Neutrophil (primary cell): ENCODE measurements at regions not wholly inside any gene's neighbourhood (a gene's known extent, or its start where the extent isn't known, plus 50 kb on each side); places are given as distances from the start of the nearest gene placed in this dataset.

Source experiments
- H3K27ac ChIP-seq: fragments of 200-600 bp; sonication (generic); 2 replicates; pipeline ENCODE4 v1.5.1; 2016; ENCODE audit warnings: mild to moderate bottlenecking, moderate library complexity
- H3K27me3 ChIP-seq: fragments of 200-600 bp; sonication (generic); 2 replicates; pipeline ENCODE4 v1.6.0; 2016; ENCODE audit warnings: mild to moderate bottlenecking
- H3K36me3 ChIP-seq: fragments of 200-600 bp; sonication (generic); 2 replicates; pipeline ENCODE4 v1.5.1; 2017
- H3K4me1 ChIP-seq, 2 experiments: fragments of 200-600 bp in 1 of 2; sonication (generic) in 1 of 2; 1 replicate in 1 of 2; 2 replicates in 1 of 2; pipeline versions ENCODE4 v1.5.1 to v1.6.1; 2013 to 2016; ENCODE audit warnings: low read depth in 1 of 2, low read length in 1 of 2, mild to moderate bottlenecking in 1 of 2, moderate library complexity in 1 of 2; ENCODE audit not compliant: control insufficient read depth in 1 of 2, insufficient read depth in 1 of 2
- H3K4me3 ChIP-seq, 2 experiments: fragments of 200-600 bp in 1 of 2; sonication (generic) in 1 of 2; 1 replicate in 1 of 2; 2 replicates in 1 of 2; pipeline ENCODE4 v1.5.1; 2013 to 2016; ENCODE audit warnings: low read depth in 1 of 2, low read length in 1 of 2, mild to moderate bottlenecking in 1 of 2, moderate library complexity in 1 of 2
- H3K9me3 ChIP-seq: fragments of 200-600 bp; sonication (generic); 2 replicates; pipeline ENCODE4 v1.5.1; 2016
- CTCF ChIP-seq: fragments of 200-600 bp; sonication (generic); IDR thresholded peaks from 2 replicates; pipeline ENCODE4 v1.5.1; 2016; ENCODE audit warnings: antibody characterized with exemption

GRCh38 chr1:193427524-193427923 lies 241.1 kb upstream of the B3GALT2 start:
- Histone ChIP-seq H3K9me3 (no peaks in the 10 kb centered on the region), H3K27me3 (no peaks in the 10 kb centered on the region), H3K27ac (no peak overlapping the region), H3K4me1 (no peaks in the 10 kb centered on the region), H3K36me3 (no peaks in the 10 kb centered on the region), H3K4me3 (no peak overlapping the region)
- TF ChIP-seq CTCF: no peak

- Histone ChIP-seq H3K4me3 (no peak overlapping the region), H3K4me1 (no peaks in the 10 kb centered on the region), H3K36me3 (no peaks in the 10 kb centered on the region), H3K27me3 (no peaks in the 10 kb centered on the region), H3K27ac (no peak overlapping the region), H3K9me3 (no peaks in the 10 kb centered on the region)
- TF ChIP-seq CTCF: no peak
These were observed 239.6 kb upstream of the B3GALT2 start for GRCh38 chr1:193426061-193426460.

GRCh38 chr1:193421487-193421886 lies 235.1 kb upstream of the B3GALT2 start:
- no peak overlapping the region for H3K4me3 ChIP-seq
- H3K27ac ChIP-seq: no peak overlapping the region
- no peak for TF ChIP-seq CTCF
- H3K9me3 ChIP-seq: no peaks in the 10 kb centered on the region
- H3K36me3 ChIP-seq: no peaks in the 10 kb centered on the region
- no peaks in the 10 kb centered on the region for H3K27me3 ChIP-seq
- peaks cover 0 to 9% of the 10 kb centered on the region in 2 experiments for H3K4me1 ChIP-seq

GRCh38 chr1:193419295-193419694 lies 232.9 kb upstream of the B3GALT2 start:
- Histone ChIP-seq H3K27ac (no peak overlapping the region), H3K4me1 (peaks cover 0 to 9% of the 10 kb centered on the region in 2 experiments), H3K9me3 (no peaks in the 10 kb centered on the region), H3K27me3 (no peaks in the 10 kb centered on the region), H3K4me3 (no peak overlapping the region), H3K36me3 (no peaks in the 10 kb centered on the region)
- no peak for TF ChIP-seq CTCF

- H3K27me3 ChIP-seq: no peaks in the 10 kb centered on the region
- peak overlapping the region; percentile 18 to 34 for H3K4me3 ChIP-seq
- no peaks in the 10 kb centered on the region for H3K9me3 ChIP-seq
- no peaks in the 10 kb centered on the region for H3K36me3 ChIP-seq
- no peak overlapping the region for H3K27ac ChIP-seq
- no peak for TF ChIP-seq CTCF
- H3K4me1 ChIP-seq: peaks cover 0 to 9% of the 10 kb centered on the region in 2 experiments
These were observed 232.3 kb upstream of the B3GALT2 start for GRCh38 chr1:193418745-193419058.
